ENCODE measurements at regions not wholly inside any gene's neighbourhood (a gene's known extent, or its start where the extent isn't known, plus 50 kb on each side); places are given as distances from the start of the nearest gene placed in this dataset.

DNA sequence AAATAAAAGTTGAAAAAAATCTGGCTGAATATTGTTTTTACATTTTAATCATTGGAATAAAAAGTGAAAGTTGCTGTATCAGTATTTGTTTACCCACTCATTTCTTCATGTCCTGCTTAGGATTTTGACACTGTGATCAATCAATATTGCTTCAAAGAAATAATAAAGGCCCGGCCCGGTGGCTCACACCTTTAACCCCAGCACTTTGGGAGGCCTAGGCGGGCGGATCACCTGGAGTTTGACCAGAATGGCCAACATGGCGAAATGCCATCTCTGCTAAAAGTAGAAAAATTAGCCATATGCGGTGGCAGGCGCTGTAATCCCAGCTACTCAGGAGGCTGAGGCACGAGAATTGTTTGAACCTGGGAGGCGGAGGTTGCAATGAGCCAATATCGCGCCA, 93.7 kb upstream of the CTNND2 start:
- TF ChIP-seq, protein P1, sequence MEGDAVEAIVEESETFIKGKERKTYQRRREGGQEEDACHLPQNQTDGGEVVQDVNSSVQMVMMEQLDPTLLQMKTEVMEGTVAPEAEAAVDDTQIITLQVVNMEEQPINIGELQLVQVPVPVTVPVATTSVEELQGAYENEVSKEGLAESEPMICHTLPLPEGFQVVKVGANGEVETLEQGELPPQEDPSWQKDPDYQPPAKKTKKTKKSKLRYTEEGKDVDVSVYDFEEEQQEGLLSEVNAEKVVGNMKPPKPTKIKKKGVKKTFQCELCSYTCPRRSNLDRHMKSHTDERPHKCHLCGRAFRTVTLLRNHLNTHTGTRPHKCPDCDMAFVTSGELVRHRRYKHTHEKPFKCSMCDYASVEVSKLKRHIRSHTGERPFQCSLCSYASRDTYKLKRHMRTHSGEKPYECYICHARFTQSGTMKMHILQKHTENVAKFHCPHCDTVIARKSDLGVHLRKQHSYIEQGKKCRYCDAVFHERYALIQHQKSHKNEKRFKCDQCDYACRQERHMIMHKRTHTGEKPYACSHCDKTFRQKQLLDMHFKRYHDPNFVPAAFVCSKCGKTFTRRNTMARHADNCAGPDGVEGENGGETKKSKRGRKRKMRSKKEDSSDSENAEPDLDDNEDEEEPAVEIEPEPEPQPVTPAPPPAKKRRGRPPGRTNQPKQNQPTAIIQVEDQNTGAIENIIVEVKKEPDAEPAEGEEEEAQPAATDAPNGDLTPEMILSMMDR (IDR thresholded peaks at IDR 0.05; ENCODE audit: low read depth, low read length) = no peak
- TF ChIP-seq MYC (IDR thresholded peaks at IDR 0.05; ENCODE audit: low read depth, low read length) (no peak), POLR2A (IDR thresholded peaks at IDR 0.05; ENCODE audit: extremely low read depth, insufficient read length) (no peak)
